SIG-M5 (cell line): ENCODE measurements at regions not wholly inside any gene's neighbourhood (a gene's known extent, or its start where the extent isn't known, plus 50 kb on each side); places are given as distances from the start of the nearest gene placed in this dataset.
"Not testable (repeated sequence)": the region's sequence is repeated elsewhere in the genome, so short reads cannot be mapped to it uniquely, and the experiment has no call there.

Experiments used
- DNase-seq: peaks from one replicate; lab custom pipeline; 2025; lab: John Stamatoyannopoulos, UW

- DNase-seq = no peak
Measured at GRCh38 chr20:12581644-12582289, 427.0 kb upstream of the SPTLC3 start.

DNA sequence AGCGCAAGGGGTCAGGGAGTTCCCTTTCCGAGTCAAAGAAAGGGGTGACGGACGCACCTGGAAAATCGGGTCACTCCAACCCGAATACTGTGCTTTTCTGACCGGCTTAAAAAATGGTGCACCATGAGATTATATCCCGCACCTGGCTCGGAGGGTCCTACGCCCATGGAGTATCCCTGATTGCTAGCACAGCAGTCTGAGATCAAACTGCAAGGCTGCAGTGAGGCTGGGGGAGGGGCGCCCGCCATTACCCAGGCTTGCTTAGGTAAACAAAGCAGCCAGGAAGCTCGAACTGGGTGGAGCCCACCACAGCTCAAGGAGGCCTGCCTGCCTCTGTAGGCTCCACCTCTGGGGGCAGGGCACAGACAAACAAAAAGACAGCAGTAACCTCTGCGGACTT, 426.1 kb upstream of the SPTLC3 start:
- not testable (repeated sequence) for DNase-seq

- DNase-seq = no peak
Measured at GRCh38 chr20:12591949-12592470, 416.8 kb upstream of the SPTLC3 start.

DNA sequence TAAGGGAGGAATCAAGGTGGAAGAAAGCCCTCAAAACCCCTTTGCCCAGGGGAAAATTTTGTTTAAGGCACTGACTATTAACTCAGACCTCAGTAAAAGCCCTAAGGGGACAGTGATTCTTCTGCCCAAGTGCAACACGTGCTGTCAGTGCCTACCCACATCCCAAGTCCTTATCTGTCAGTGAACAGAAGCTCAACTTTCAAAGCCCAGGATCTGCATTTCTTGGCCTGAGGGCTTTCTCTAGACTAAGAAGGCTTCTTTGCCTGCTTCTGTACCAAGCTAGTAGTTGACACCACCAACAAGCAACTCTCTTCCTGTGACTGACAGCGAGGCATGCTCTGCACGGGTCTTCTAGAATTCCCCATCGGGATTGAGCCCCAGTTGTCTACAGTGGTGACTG, 416.0 kb upstream of the SPTLC3 start:
- DNase-seq = no peak

DNA sequence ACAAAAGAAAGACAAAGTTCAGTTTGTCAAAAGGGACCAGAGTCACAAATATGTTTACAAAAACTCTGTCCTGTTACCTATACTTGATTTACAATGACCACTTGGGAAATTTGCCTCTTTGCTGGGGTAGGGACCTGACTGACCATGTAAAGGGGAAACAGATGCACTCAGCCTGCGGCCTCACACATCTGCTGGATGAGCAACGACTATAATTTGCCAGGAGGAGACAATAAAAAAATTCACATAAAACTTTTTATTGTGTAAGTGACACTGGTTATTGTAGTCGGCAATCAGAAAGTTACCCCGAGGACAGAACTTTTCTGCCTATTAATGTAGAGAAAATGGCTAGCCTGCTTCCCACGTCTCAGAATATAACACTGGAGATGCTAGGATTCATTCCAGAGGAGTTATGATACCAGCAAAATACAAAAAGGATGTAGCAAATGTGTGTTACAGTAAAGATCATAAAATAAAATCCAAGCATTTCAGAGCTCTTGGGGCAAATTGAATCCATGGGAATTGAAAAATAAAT, 415.4 kb upstream of the SPTLC3 start:
- DNase-seq = no peak

DNA sequence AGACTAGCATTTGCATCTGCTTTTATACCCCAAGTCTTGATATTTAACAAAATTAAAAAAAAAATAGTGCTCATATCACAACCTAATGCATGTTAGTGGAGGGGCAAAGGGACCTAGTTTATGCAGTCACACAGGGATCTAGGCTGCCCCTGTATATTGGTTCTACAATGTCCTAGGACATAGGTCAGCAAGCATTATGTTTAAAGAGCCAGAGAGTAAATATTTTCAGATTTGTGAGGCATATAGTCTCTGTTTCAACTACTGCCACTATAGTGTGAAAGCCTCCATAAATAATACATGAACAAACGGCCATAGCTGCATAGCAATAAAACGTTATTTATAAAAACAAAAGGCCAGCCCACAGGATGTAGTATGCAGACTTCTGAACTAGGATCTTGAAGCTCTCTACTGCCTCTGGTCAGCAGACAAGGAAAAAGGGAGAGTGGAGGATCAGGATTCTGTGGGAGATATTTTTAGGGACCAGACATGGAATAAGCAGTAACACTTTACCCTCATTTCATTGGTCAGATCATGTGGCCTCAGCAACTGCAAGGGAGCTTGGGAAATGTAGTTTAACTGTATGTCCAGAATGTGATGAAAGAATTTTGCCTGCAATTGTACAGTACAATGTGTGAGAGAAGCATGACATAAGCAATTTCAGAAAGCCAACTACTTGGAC, 414.2 kb upstream of the SPTLC3 start:
- DNase-seq = no peak

- DNase-seq = no peak
Measured at GRCh38 chr20:12595841-12596240, 412.9 kb upstream of the SPTLC3 start.

GRCh38 chr20:12596863-12597262, 411.9 kb upstream of the SPTLC3 start:
- DNase-seq = no peak

GRCh38 chr20:12597551-12597950, 411.2 kb upstream of the SPTLC3 start:
- DNase-seq = no peak

- DNase-seq = no peak
Measured at GRCh38 chr20:12598894-12599293, 409.9 kb upstream of the SPTLC3 start.

DNA sequence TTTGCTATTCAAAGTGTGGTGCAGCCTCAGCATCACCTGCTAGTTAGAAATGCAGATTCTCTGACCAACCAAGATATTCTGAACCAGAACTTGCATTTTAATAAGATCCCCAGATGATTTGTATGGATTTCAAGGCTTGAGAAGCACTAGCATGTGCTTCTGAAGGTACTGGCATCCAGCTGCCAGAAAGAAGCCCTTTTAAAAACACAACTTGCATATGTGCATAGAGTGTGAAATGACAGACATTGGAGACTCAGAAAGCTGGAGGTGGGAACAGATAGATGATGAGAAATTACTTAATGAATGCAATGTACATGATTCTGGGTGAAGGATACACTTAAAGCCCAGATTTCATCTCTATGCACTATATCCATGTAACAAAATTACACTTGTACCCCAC, 409.3 kb upstream of the SPTLC3 start:
- DNase-seq = no peak

GRCh38 chr20:12605751-12606150, 403.0 kb upstream of the SPTLC3 start:
- DNase-seq = no peak

- no peak for DNase-seq
Measured at GRCh38 chr20:12610871-12611270, 397.9 kb upstream of the SPTLC3 start.

DNA sequence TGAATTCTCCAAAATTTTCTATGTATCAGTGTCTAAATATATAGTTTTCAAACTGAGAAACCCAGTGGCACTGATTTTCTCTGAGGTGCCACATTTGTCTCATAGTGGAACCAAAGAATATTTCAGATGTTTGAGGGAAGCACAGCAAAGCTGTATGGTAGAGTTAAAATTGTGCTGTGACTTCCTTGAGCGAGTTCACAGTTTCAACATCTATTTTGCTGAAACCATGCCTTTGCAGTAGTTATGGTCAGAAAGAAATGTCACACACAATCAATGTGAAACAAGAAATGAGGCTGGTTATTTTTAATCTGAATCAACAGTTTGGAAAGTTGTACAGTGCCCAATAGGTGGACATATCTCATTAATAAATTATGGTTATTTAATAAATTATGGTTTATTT, 394.0 kb upstream of the SPTLC3 start:
- no peak for DNase-seq

GRCh38 chr20:12617076-12617475, 391.7 kb upstream of the SPTLC3 start:
- DNase-seq = no peak

- no peak for DNase-seq
Measured at GRCh38 chr20:12623870-12624269, 384.9 kb upstream of the SPTLC3 start.

DNA sequence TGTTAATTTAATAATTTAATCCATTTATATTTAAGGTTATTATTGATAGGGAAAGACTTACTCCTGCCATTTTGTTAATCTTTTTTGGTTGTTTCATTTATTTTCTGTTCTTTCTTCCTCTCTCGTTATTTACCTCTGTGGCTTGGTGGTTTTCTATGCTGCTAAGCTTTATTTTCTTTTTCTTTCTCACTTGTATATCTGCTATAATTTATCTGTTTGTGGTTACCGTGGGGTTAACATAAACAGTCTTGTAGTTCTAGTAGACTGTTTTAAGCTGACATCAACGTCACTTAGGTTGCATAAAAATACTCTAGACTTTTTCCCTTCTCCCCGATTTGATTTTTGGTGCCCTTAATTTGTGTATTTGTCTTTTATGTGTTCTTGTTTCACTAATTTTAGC, 381.3 kb upstream of the SPTLC3 start:
- no peak for DNase-seq

- no peak for DNase-seq
Measured at GRCh38 chr20:12638633-12639312, 370.0 kb upstream of the SPTLC3 start.

DNA sequence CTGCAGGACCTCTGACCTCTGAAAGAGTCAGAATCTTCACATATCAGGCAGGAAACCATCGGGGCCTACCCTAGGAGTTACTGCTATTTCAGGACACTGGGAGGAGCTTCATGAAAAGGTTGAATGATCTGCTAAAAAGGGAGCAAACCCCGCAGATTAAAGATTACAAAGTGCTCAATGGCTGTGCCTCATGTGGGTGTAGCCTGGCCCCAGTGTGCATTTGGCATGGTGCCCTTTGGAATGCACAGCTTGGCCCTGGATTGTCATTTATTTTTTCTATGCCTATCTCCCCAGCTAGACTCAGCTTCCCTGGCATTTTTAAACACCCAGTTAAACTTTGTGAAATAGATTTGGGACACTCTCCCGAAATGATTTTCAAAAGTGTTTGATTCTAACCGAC, 368.5 kb upstream of the SPTLC3 start:
- no peak for DNase-seq

DNA sequence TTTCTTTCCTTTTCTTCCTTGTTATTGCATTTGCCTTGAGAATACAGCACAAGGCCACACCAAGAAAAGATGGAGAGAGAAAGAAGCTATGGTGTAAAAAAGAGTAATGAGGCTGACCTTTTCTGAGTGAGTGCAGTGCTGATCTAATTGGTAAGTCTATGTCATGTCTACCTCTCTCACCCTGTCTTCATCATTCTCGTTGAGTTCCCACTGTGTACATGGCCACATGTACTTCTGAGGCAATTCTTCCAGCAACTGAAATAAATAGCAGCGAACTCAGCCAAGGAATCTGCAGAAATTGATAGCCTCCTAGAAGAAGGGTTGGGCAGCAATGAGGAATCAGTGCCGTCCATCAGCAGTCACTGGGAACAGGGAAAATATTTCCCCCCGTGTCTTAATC, 367.2 kb upstream of the SPTLC3 start:
- DNase-seq = no peak

GRCh38 chr20:12644461-12644860, 364.3 kb upstream of the SPTLC3 start:
- DNase-seq = no peak

- no peak for DNase-seq
Measured at GRCh38 chr20:12649234-12649633, 359.5 kb upstream of the SPTLC3 start.

DNA sequence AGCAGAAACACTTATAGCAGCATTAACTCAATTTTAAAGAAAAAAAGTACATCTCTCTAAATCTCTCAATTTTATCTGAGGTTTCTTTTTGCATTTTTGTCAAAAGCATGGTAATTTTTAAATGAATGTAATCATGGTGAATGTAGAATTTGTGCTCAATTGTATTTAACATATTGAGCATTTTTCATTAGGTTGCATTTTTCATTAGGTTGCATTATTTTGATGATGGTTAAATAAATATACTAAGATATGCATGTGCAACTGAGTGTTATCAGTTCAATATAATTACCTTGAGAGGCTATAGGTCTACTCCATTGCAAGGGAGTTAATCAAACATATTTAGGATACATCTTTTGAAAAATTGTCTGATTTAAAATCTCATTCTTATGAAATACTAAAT, 355.1 kb upstream of the SPTLC3 start:
- DNase-seq = no peak
